DLD1 (cell line): ENCODE measurements at regions not wholly inside any gene's neighbourhood (a gene's known extent, or its start where the extent isn't known, plus 50 kb on each side); places are given as distances from the start of the nearest gene placed in this dataset.

Experiments
- in situ Hi-C: cut with HindIII; loops from 2 replicates; pipeline ENCODE4 v1.10.0; 2017; ENCODE audit warnings: low sequenced_read_pairs

GRCh38 chr5:74112372-74113195 is 486.6 kb downstream of the ARHGEF28 start:
- in situ Hi-C loops: no loop called here

DNA sequence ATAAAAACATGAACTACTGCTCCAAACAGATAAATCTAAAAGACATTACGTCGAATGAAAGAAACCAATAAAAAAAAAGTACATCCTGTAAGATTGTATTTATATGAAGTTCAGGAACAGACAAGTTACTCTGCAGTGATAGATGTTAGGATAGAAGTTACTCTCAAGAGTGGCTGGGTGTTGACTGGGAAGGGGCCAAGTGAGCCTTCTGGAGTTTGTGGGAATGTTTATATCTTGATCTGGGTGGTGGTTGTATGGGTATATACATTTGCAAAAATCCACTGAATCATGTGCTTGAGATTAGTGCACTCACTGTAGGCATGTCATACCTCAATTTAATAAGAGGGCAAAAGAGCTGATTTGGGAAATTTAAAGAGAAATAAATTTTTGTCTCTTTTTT is 485.8 kb downstream of the ARHGEF28 start:
- in situ Hi-C loops: no loop called here

DNA sequence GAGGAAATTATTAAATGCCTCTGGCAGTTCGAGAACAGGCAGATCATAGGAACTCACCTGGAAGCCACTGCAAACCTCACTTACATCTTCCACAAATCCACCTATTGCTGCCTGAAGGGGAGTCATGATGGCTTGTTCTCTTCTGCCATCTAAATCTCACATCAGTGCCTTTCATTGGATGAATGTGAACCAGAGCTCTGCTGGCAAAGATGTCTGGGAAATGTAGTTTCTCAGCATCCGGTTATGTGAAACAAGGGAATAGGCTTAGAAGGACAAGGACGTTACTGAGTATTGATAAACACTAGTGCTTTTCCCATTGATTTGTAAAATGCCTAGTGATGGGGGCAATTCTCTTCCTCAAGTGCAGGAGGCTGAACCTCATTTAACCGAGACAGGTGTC is 483.3 kb downstream of the ARHGEF28 start:
- in situ Hi-C loops: no loop called here

DNA sequence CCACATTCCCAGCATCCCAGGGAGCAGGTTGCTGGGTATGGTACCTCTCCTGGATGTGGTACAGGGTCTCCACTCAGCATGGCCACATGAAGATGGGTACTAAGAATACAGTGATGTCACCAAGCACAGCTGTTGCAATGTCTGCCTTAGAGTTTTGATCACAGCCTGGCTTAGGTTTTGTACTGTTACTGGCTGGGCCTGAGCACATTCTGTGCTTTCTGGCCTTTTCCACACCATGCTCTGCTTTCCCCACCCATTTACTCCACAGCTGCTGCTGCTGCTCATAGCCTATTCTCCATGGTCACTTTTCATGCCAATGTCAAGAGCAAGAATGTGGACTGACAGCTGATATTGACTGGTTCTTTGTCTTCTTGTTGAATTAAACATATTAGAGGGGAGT is 481.9 kb downstream of the ARHGEF28 start:
- in situ Hi-C loops: no loop called here

DNA sequence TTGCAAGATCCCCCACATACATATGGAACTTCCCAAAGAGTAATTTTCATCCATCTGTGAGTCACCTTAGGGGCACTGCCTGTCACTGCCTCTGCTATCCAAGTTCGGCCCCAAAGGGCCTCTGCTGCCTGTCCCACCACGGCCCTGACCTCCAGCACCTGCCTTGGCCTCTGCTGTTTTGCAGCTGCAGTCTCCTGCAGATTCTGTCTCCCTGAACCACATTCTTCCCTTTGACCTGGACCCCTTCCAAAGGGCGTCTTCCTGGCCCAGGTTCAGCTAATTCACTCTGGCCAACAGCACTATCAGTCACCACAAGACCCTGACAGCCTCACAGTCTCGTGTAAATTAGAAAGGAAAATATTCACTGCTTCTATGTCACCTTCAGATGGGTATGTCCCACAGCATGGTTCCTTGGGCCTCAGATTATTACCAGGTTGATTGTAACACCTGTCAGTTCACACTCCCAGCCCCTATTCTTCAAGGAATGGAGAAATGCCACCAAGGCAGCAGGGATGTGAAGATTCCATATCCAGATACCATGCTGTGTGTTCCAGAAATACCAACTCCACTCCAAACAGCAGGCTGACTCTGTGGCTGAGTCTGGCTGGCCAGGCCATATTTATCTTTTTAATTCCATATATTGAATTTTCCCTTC is 479.3 kb downstream of the ARHGEF28 start:
- in situ Hi-C loops: no loop called here

- in situ Hi-C loops: no loop called here
Measured at GRCh38 chr5:74103131-74104023, 477.4 kb downstream of the ARHGEF28 start.

GRCh38 chr5:74100268-74100665 is 474.3 kb downstream of the ARHGEF28 start:
- in situ Hi-C loops: no loop called here

- in situ Hi-C loops: no loop called here
Measured at GRCh38 chr5:74099538-74100267, 473.7 kb downstream of the ARHGEF28 start.

DNA sequence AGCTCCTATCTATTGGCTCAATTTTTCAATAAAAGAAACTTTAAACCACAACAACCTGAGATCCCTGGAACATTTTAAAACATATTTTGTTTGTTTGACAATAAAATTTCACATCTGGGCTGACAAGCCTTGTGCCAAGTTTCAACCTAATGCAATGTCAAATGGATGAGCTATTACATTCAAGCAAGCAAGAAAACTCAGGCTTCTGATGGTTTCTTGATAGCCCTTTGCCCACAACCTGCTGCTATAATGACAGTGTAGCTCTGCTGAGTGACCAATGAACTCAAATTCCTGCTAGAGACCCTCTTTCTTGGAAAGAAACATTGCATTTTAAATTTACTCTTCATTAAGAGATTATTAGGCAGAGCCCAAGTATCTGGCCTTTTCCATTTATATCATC is 472.9 kb downstream of the ARHGEF28 start:
- in situ Hi-C loops: no loop called here

DNA sequence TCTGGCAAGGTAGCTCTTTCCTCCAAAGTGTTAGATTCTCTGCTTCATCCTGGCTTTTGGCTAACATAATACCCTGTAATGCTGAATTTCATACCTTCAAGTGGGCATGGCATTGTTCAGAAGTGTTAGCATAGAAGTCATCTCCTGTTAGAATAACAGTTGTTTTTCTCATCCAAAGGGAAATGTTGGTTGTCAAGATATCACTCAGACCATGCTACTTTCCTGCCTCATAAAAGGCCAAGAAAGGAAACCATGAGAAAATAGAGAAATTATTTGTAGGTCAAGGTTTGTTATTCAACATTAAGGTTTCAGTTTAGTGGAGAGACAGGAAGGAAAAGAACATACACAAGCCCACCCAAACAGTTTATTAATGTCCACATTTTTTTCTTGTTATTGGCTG is 472.5 kb downstream of the ARHGEF28 start:
- in situ Hi-C loops: no loop called here

- in situ Hi-C loops: no loop called here
Measured at GRCh38 chr5:74096325-74096724, 470.3 kb downstream of the ARHGEF28 start.

DNA sequence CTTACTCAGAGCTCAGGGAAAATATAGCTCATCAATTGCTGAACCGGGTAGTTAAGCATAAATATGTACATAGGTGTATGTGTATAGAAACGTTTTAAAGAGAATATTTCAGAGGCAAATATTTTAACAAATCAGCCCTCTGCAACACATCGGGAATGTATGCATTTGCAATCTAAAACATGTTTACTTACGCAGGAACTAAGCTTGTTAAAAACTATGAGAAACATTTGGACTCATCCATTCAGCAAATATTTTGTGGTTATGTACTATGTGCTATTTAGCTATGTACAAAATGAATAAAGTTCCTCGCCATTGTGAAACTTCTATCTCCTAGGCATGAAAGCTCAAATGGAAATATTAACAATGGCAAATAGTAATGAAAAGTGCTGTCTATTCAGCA is 469.9 kb downstream of the ARHGEF28 start:
- in situ Hi-C loops: no loop called here

- in situ Hi-C loops: no loop called here
Measured at GRCh38 chr5:74094782-74095108, 468.7 kb downstream of the ARHGEF28 start.

DNA sequence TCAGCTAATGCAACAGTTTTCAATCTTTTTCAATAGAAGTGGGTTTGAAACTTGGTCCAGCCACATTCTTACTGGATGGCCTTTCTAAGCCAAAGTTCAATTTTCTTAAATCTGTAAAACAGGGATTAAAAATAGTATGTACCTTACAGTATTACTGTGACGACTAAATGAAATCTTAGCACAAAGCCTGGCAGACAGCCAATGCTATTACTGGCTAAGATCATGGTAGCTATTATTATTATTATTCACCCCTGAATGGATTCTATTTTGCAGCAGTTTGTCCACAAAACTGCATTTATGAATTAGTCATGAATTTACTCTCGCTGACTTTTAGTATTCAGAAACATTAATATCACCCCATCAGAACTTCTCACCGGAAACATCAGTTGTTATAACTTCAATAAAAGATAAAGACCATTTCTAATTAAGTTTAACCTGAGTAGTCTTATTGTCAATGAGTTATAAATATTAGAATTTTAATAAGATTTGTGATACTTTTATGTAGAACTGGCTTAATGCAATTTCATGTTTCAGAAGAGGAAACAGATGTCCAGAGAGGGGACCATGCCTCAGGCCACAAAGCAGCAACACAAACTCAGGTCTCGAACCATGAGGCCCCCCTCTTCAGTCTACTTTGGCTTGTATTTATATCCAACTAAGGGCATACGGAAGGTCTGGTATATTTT is 468.2 kb downstream of the ARHGEF28 start:
- in situ Hi-C loops: no loop called here

DNA sequence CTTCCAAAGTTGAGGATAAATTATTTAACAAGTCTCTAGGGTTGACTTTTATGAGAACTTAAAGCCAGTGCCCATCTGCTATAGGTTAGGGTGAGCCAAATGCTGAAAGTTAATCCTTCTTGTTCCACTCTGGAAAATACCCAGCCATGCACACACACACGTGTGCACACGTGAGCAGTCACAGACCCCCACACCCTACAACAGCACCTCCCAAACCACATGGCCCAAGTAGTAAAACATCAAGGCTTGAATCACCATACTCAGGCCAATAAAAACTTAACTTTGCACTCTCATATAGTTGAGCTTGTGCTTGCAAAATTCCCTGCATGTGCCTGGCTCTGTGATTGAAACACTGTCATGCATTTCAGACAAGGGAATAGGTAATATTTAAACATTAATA is 467.6 kb downstream of the ARHGEF28 start:
- in situ Hi-C loops: no loop called here

GRCh38 chr5:74092766-74093165 is 466.8 kb downstream of the ARHGEF28 start:
- in situ Hi-C loops: no loop called here

DNA sequence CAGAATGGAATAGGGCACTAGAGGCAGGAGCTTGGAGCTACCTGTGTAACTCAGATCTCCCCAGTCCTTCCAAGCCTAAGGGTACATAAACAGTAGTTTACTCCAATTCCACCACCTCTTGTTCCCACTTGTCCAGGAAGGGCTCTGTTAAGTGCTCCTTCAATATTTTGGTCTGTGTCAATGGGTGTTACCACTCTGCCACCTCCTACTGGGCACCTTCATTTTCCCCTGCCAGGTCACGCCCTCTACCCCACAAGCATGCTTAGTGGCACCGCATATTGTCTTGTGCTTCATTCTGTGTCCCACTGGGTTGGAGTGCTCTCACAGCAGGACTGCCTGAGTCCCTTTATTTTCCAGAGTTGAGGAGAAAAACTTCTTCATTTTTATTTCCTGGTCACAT is 459.8 kb downstream of the ARHGEF28 start:
- in situ Hi-C loops: no loop called here

- in situ Hi-C loops: no loop called here
Measured at GRCh38 chr5:74085186-74085585, 459.2 kb downstream of the ARHGEF28 start.

DNA sequence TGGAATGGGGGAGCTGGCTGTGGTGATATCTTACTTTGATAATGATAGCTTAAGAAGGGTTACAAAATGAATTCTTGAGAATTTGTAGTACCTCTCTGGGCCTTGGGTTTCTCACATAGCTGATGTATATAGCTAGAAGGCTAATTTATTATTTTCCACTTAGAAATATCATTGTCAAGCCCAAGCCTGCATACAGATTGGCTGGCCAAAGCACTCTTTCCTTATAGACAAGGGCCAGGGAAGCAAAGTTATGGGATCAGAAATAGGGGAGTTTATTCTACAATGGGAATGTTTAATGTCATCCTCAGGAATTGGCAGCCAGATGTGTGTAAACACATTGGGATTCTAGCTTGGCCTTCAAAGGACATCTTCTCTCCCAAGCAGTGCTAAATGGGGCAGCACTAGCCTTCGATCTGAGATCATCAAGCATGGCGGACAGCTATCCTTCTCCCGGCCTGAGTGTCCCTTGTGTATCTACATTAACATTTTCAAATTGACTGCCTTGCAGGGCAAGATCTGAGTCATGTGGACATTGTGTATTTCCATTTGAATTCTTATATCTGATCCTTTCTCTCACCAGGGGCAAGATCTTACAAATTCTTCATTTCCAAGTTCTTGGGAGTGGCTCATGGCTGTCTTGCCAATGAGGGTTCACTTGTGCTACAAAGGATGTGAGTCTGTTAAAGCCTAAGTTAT is 457.2 kb downstream of the ARHGEF28 start:
- in situ Hi-C loops: no loop called here

GRCh38 chr5:74082512-74083055 is 456.6 kb downstream of the ARHGEF28 start:
- in situ Hi-C loops: no loop called here
